HG02610 (cell line): ENCODE measurements at regions not wholly inside any gene's neighbourhood (a gene's known extent, or its start where the extent isn't known, plus 50 kb on each side); places are given as distances from the start of the nearest gene placed in this dataset.
"Not testable (repeated sequence)": the region's sequence is repeated elsewhere in the genome, so short reads cannot be mapped to it uniquely, and the experiment has no call there.

Source experiments
- ATAC-seq: cut with Tn5 transposase; IDR thresholded peaks from one replicate; pipeline ENCODE4 v1.9.1; 2021; ENCODE audit warnings: mild to moderate bottlenecking, moderate library complexity; ENCODE audit not compliant: unreplicated experiment

GRCh38 chr6:115873901-115874300 is 186.8 kb downstream of the FRK start:
- ATAC-seq = no peak

- no peak for ATAC-seq
Observed at GRCh38 chr6:115870464-115870863, 190.2 kb downstream of the FRK start.

- ATAC-seq = no peak
Observed at GRCh38 chr6:115865914-115866313, 194.8 kb downstream of the FRK start.

GRCh38 chr6:115863211-115863610 is 197.5 kb downstream of the FRK start:
- no peak for ATAC-seq

DNA sequence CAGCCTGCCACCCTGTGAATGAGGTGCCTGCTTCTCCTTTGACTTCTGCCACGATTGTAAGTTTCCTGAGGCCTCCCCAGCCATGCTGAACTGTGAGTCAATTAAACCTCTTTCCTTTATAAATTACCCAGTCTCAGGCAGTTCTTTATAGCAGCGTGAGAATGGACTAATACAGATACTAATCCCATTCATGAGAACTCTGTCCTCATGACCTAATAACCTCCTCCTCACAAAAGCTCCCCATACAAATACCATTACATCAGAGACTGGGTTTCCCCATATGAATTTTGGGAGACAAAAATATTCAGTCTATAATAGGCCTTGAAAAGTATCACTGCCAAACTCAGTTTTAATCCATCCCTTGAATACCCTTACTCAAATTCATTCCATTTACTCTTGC is 199.0 kb downstream of the FRK start:
- not testable (repeated sequence) for ATAC-seq

DNA sequence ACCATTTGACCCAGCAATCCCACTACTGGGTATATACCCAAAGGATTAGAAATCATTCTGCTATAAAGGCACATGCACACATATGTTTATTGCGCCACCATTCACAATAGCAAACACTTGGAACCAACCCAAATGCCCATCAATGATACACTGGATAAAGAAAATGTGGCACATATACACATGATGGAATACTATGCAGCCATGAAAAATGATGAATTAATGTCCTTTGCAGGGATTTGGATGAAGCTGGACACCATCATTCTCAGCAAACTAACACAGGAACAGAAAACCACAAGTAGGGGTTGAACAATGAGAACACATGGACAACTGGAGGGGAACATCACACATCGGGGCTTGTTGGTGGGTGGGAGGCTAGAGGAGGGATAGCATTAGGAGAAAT is 201.1 kb downstream of the FRK start:
- not testable (repeated sequence) for ATAC-seq

- no peak for ATAC-seq
Observed at GRCh38 chr6:115854866-115855665, 205.6 kb downstream of the FRK start.

GRCh38 chr6:115847671-115848070 is 213.0 kb downstream of the FRK start:
- no peak for ATAC-seq

GRCh38 chr6:115843945-115844344 is 216.7 kb downstream of the FRK start:
- ATAC-seq = no peak

DNA sequence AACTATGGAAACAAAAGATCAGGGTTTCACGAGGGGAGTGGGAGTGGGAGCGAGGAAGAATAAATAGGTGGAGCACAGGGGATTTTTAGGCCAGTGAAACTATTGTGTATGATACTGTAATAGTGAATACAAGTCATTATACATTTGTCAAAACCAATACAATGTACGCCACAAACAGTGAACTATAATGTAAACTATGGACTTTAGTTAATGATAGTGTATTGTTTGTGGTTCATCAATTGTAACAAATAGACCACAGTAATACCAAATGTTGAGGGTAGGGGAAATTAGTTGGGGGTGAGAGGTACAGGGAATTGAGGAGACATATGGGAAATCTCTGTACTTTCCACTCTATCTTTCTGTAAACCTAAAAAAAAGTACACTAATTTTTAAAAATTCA is 218.4 kb downstream of the FRK start:
- no peak for ATAC-seq

DNA sequence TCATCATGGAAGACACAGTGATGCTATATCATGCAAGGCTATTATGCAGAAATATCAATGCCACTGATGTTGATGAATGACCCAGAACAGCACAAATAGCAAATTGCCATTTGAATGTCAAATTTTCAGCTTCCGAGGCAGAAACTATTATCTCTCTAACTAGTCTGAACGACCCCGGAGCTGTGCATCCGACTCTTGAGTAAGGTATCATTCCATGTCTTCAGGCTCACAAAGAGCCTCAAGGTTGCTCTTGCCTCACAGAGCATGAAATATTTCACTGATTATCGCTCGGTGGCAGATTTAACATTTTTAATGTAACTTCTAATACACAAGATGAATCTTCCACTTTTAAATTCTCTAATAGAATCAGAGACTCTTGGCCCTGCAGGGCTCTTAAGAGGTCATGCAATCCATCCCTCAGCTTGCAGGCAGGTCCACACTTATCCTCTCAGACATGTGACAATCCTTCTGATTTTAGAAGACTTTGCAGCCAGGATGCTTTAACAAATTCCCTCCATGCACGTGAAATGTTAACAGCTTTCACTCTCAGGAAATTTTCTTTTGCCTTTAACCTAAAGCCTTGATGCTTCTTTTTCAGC is 221.0 kb downstream of the FRK start:
- no peak for ATAC-seq

- peak; percentile 81 for ATAC-seq
Observed at GRCh38 chr6:115838763-115839401, 221.8 kb downstream of the FRK start.

- no peak for ATAC-seq
Observed at GRCh38 chr6:115838216-115838615, 222.5 kb downstream of the FRK start.

GRCh38 chr6:115836374-115836773 is 224.3 kb downstream of the FRK start:
- not testable (repeated sequence) for ATAC-seq

DNA sequence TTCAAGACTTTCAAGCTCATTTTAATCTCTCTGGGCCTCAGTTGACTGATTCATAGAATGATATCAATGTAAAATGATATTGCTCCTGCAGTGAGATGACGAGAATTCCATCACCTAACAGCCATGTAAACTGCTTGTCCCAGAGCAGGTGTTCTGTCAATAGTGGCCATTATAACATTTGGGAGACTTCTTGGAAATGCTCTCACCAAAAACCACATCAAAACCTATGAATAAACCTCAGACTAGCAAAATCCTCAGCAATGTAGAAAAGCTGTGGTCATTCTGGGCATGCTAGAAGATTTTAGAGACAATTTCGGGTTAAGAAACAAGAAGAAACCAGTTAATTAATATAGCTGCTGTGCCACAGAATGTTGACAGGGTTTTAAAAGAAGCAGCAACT is 225.4 kb downstream of the FRK start:
- ATAC-seq = no peak

DNA sequence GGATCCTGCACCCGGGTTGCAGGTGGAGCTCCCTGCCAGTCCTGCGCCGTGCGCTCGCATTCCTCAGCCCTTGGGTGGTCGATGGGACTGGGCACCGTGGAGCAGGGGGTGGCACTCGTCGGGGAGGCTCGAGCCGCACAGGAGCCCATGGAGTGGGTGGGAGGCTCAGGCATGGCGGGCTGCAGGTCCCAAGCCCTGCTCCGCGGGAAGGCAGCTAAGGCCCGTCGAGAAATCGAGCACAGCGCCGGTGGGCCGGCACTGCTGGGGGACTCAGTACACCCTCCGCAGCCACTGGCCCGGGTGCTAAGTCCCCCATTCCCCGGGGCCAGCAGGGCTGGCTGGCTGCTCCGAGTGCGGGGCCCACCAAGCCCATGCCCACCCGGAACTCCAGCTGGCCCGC is 226.1 kb downstream of the FRK start:
- not testable (repeated sequence) for ATAC-seq

- no peak for ATAC-seq
Observed at GRCh38 chr6:115832786-115833185, 227.9 kb downstream of the FRK start.

DNA sequence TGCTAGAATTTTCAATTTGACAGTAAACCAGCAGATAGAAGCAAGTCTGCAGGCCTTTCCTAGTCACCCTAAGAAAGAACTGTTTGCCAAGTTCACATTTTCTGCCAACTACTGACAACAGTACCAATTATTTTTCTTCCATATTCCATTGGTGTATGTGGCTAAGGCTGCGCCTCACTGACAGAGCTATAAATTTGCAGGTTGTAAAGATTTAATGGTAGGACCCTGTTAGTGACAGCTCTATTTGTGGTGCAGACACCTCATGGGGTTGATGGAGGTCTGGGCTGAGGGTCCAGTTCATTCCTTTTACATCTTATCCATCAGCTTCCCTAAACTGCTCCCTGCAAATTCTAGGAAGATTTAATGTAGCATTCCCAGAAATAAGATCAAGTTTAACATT is 228.5 kb downstream of the FRK start:
- no peak for ATAC-seq

DNA sequence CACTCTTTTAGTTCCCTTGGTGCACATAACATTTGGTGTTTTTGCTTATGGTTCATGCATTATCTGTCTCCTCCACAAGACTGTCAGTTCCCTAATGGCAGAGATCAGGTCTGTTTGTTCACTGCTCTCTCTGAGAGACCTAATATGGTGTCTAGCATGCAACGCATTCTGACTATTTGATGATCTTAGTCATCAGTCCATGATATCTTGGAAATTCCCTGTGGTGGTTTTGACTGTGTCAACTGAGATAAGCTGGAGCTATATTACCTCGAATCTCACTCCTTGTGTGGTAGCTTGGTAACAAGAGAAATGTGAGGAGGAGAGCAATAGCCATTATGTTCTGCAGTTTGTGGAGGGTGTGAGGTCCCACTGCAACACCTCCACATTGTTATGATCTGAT is 229.8 kb downstream of the FRK start:
- ATAC-seq = peak; percentile 90

GRCh38 chr6:115821798-115822197 is 238.9 kb downstream of the FRK start:
- ATAC-seq = no peak

- no peak for ATAC-seq
Observed at GRCh38 chr6:115819506-115819905, 241.2 kb downstream of the FRK start.

GRCh38 chr6:115817161-115817560 is 243.5 kb downstream of the FRK start:
- ATAC-seq = no peak
